HEK293T (cell line): ENCODE measurements at regions not wholly inside any gene's neighbourhood (a gene's known extent, or its start where the extent isn't known, plus 50 kb on each side); places are given as distances from the start of the nearest gene placed in this dataset.

Source experiments
- ARNT ChIP-seq: fragments of 450-650 bp; IDR thresholded peaks from 2 replicates; pipeline ENCODE4 v1.6.1; 2017; ENCODE audit warnings: mild to moderate bottlenecking
- ELF4 ChIP-seq: fragments of 450-650 bp; IDR thresholded peaks from 2 replicates; pipeline ENCODE4 v1.6.1; 2017; ENCODE audit warnings: antibody characterized with exemption
- FOXA1 ChIP-seq: fragments of 450-650 bp; IDR thresholded peaks from 2 replicates; pipeline ENCODE4 v1.6.1; 2016; ENCODE audit warnings: mild to moderate bottlenecking
- FOXM1 ChIP-seq: fragments of 450-650 bp; IDR thresholded peaks from 2 replicates; pipeline ENCODE4 v1.6.1; 2017; ENCODE audit warnings: mild to moderate bottlenecking, borderline replicate concordance
- HDGF ChIP-seq: fragments of 450-650 bp; IDR thresholded peaks from 2 replicates; pipeline ENCODE4 v1.6.1; 2017; ENCODE audit warnings: antibody characterized with exemption, borderline replicate concordance
- SP1 ChIP-seq: fragments of 450-650 bp; IDR thresholded peaks from 2 replicates; pipeline ENCODE4 v1.6.1; 2017
- SUZ12 ChIP-seq: fragments of 450-650 bp; IDR thresholded peaks from 2 replicates; pipeline ENCODE4 v1.6.1; 2016; ENCODE audit warnings: mild to moderate bottlenecking

DNA sequence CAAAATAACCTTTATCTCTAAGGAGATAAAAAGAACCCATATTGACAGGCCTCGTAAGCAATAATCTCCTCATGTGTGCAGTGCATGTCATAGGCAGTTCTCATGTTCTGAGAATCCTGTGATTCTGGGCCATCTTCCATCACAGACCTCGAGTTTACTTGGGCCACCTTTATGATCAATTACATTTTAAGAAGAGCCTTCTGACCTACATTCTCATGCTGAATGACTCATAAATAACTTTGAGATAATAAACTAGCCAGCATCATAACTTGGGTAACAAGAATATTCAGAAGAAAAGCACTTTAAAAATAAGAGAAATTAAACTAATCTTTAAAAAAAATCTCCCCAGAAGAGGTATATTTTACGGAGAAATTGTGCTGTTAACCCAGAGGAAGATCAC, 310.7 kb upstream of the ZNF717 start:
- TF ChIP-seq ARNT: no peak
- no peak for TF ChIP-seq FOXM1
- TF ChIP-seq SUZ12: no peak
- TF ChIP-seq SP1: no peak
- no peak for TF ChIP-seq HDGF
- TF ChIP-seq FOXA1: no peak
- no peak for TF ChIP-seq ELF4
